ENCODE measurements at regions not wholly inside any gene's neighbourhood (a gene's known extent, or its start where the extent isn't known, plus 50 kb on each side); places are given as distances from the start of the nearest gene placed in this dataset.

GRCh38 chr4:75169020-75169419, 236.1 kb downstream of the PARM1 start:
- TF ChIP-seq CTCF (IDR thresholded peaks at IDR 0.05; ENCODE audit: extremely low read depth in 1 of 2, insufficient read depth in 1 of 2, low read depth in 1 of 2, low read length in 2 of 2) = no peak
- TF ChIP-seq POLR2A (IDR thresholded peaks at IDR 0.05; ENCODE audit: low read depth, low read length) = no peak
- no peak for TF ChIP-seq MAX (IDR thresholded peaks at IDR 0.05; ENCODE audit: insufficient read depth, insufficient read length)
- TF ChIP-seq MYC (IDR thresholded peaks at IDR 0.05; ENCODE audit: low read depth, low read length) = no peak
- TF ChIP-seq POLR2AphosphoS5 (IDR thresholded peaks at IDR 0.05; ENCODE audit: insufficient read depth, low read depth, low read length) = no peak
- TF ChIP-seq EZH2 (IDR thresholded peaks at IDR 0.05; ENCODE audit: borderline replicate concordance, low read depth, low read length, severe bottlenecking) = no peak
- TF ChIP-seq FOS (IDR thresholded peaks at IDR 0.05; ENCODE audit: borderline replicate concordance, insufficient read depth, low read length) = no peak

Data from endothelial cell of umbilical vein (primary cell).